HFFc6 (cell line): ENCODE measurements at regions not wholly inside any gene's neighbourhood (a gene's known extent, or its start where the extent isn't known, plus 50 kb on each side); places are given as distances from the start of the nearest gene placed in this dataset.

Experiments used
- DNase-seq: peaks from one replicate; pipeline ENCODE4 v3.0.0-alpha.2; 2018
- H3K27ac Mint-ChIP-seq: 2 replicates; pipeline ENCODE4 v1.8.0; 2020; ENCODE audit warnings: mild to moderate bottlenecking, mixed read lengths
- H3K27me3 Mint-ChIP-seq: 2 replicates; pipeline ENCODE4 v1.8.0; 2021; ENCODE audit warnings: mild to moderate bottlenecking, moderate library complexity, mixed read lengths; ENCODE audit not compliant: insufficient read depth
- H3K36me3 Mint-ChIP-seq: 2 replicates; pipeline ENCODE4 v1.8.0; 2021; ENCODE audit warnings: low read depth, mixed read lengths
- H3K4me1 Mint-ChIP-seq: 2 replicates; pipeline ENCODE4 v1.8.0; 2020; ENCODE audit warnings: low read depth, mixed read lengths
- H3K4me3 Mint-ChIP-seq: 2 replicates; pipeline ENCODE4 v1.8.0; 2020; ENCODE audit warnings: mild to moderate bottlenecking, moderate library complexity, mixed read lengths
- H3K9me3 Mint-ChIP-seq: 2 replicates; pipeline ENCODE4 v1.8.0; 2020; ENCODE audit warnings: mild to moderate bottlenecking, mixed read lengths
- TF ChIP-seq, protein P1 (sequence below): fragments of 200-600 bp; sonication (generic); IDR thresholded peaks from 2 replicates; pipeline ENCODE4 v1.5.0; 2021; ENCODE audit warnings: antibody characterized with exemption, mild to moderate bottlenecking

DNA sequence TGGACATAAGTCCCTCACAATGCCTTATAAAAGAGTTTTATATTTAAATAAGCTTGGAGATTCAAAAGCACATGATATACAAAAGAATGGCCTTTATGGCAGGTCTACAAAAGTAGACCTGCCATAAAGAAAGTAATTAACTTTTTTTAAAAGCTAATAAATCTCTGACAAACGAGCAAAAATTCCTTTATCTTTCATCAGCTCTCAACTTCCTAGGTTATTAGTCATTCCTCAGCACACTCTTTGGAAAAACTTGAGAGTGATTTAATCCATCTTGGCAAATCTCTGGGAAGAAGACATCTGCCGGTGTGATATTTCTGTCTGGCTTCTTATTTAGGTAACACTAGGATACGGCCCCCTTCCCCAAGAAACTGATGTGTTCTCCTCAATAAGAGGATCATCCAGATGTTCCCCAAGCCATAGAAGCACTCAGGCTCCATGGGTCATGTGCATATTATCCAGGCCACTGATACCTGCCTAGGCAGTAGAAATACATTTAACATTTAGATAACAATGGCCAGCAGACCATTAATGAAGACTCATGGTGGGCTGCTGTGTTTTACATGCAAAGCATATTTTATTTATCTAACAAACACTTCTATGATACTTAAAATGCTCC is 372.7 kb downstream of the LIG4 start:
- Mint-ChIP-seq H3K4me3 (no peak overlapping the region), H3K36me3 (no peaks in the 10 kb centered on the region)
- DNase-seq: no peak

DNA sequence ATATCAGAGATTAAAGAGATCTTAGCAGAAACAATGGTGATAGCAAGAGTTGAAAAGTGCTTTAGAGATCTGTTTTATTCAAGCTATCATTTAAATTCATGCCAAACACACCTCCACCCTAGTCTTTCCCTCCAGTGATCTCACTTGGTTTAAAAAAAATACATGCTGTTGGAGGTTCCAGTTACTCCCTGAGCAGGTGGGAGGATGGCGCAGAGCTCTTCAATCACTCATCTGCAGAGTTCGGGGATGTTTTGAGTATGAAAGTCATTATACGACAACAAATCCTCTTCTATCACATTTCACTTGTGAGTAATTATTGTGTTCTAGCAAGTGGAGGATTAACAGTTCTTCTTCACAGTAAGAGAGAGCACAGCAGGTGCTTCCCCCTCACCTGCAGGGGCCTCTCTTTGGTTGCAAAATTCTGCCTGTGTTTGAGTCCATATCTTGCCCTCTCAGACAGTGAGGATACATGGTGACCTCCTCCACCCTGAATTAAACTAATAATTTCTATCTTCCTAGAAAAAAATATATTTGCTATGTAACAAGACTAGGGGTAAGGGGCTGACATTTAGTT is 376.7 kb downstream of the LIG4 start:
- TF ChIP-seq, protein P1, sequence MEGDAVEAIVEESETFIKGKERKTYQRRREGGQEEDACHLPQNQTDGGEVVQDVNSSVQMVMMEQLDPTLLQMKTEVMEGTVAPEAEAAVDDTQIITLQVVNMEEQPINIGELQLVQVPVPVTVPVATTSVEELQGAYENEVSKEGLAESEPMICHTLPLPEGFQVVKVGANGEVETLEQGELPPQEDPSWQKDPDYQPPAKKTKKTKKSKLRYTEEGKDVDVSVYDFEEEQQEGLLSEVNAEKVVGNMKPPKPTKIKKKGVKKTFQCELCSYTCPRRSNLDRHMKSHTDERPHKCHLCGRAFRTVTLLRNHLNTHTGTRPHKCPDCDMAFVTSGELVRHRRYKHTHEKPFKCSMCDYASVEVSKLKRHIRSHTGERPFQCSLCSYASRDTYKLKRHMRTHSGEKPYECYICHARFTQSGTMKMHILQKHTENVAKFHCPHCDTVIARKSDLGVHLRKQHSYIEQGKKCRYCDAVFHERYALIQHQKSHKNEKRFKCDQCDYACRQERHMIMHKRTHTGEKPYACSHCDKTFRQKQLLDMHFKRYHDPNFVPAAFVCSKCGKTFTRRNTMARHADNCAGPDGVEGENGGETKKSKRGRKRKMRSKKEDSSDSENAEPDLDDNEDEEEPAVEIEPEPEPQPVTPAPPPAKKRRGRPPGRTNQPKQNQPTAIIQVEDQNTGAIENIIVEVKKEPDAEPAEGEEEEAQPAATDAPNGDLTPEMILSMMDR: no peak
- H3K4me3 Mint-ChIP-seq: no peak overlapping the region
- no peaks in the 10 kb centered on the region for H3K36me3 Mint-ChIP-seq
- H3K9me3 Mint-ChIP-seq: peaks cover 21% of the 10 kb centered on the region; the same call in 1 of the 2 replicates
- no peak for DNase-seq
- no peak overlapping the region for H3K27ac Mint-ChIP-seq
- H3K4me1 Mint-ChIP-seq: no peaks in the 10 kb centered on the region
- no peaks in the 10 kb centered on the region for H3K27me3 Mint-ChIP-seq

More for the DNA sequence above, 372.7 kb downstream of the LIG4 start:
- no peak overlapping the region for H3K27ac Mint-ChIP-seq
- H3K27me3 Mint-ChIP-seq: no peaks in the 10 kb centered on the region
- H3K9me3 Mint-ChIP-seq: peaks cover 16% of the 10 kb centered on the region
- no peaks in the 10 kb centered on the region for H3K4me1 Mint-ChIP-seq
- TF ChIP-seq, protein P1: no peak

DNA sequence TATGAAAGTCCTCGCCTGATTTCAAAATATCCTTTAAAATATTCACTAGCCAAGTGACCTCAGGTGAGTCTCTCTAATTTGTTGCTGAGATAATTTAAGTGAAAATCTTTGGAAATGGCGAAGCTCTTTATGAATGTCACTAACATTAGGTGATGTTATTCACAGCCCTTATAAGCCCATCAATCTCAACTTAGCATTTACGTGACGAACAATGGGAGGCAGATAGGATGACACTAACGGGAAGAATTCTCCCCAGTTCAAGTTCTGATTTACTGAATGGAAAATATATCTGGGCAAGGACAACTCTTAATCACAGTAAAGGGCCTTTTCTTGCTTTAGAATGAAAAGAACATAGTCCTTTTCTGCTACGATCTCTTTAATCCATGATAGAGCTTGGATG is 378.7 kb downstream of the LIG4 start:
- Mint-ChIP-seq H3K9me3 (peaks cover 25% of the 10 kb centered on the region), H3K4me3 (no peak overlapping the region), H3K27me3 (no peaks in the 10 kb centered on the region), H3K4me1 (no peaks in the 10 kb centered on the region), H3K36me3 (no peaks in the 10 kb centered on the region), H3K27ac (no peak overlapping the region)
- DNase-seq: no peak
- TF ChIP-seq, protein P1: no peak

- Mint-ChIP-seq H3K9me3 (peaks cover 30% of the 10 kb centered on the region), H3K36me3 (no peaks in the 10 kb centered on the region), H3K27me3 (no peaks in the 10 kb centered on the region), H3K4me3 (no peak overlapping the region), H3K4me1 (no peaks in the 10 kb centered on the region), H3K27ac (no peak overlapping the region)
- TF ChIP-seq, protein P1: no peak
- no peak for DNase-seq
These were observed 379.9 kb downstream of the LIG4 start for GRCh38 chr13:107835339-107836018.

- H3K27ac Mint-ChIP-seq: no peak overlapping the region
- H3K4me1 Mint-ChIP-seq: no peaks in the 10 kb centered on the region
- H3K36me3 Mint-ChIP-seq: no peaks in the 10 kb centered on the region
- TF ChIP-seq, protein P1: no peak
- no peak for DNase-seq
- H3K4me3 Mint-ChIP-seq: no peak overlapping the region
- peaks cover 36% of the 10 kb centered on the region for H3K9me3 Mint-ChIP-seq
- H3K27me3 Mint-ChIP-seq: no peaks in the 10 kb centered on the region
These were observed 380.6 kb downstream of the LIG4 start for GRCh38 chr13:107834717-107835116.
